ENCODE measurements at regions not wholly inside any gene's neighbourhood (a gene's known extent, or its start where the extent isn't known, plus 50 kb on each side); places are given as distances from the start of the nearest gene placed in this dataset.

DNA sequence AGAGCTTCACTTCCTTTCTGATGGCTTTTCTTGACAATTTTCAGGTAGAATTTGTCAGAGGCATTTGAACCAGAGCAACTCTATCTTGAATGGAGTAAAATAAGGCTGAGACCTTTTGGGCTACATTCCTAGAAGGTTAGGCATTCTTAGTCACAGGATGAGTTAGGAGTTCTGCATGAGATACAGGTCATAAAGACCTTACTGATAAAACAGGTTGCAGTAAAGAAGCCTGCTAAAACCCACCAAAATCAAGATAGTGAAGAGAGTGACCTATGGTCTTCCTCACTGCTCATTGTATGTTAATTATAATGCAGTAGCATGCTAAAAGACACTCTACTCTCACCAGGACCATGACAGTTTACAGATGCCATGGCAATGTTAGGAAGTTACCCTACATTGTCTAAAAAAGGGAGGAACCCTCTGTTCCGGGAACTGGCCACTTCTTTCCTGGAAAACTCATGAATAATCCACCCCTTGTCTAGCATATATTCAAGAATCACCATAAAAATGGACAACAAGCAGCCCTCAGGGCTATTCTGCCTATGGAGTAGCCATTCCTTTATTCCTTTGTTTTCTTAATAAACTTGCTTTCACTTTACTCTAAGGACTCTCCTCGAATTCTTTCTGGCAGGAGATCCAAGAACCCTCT, 1519.7 kb upstream of the TENM4 start:
- H3K9me3 ChIP-seq (ENCODE audit: control insufficient read depth, insufficient read depth, low read length): no peaks in the 10 kb centered on the region
- no peaks in the 10 kb centered on the region; the same call in 1 of the 2 replicates for H3K9me2 ChIP-seq (replicated peaks; ENCODE audit: control insufficient read depth, low read length)
- H3K36me3 ChIP-seq (ENCODE audit: control insufficient read depth, low read length): no peaks in the 10 kb centered on the region
- TF ChIP-seq EZH2phosphoT487 (IDR thresholded peaks at IDR 0.05; ENCODE audit: borderline replicate concordance, low read length): no peak
- TF ChIP-seq, protein P1, sequence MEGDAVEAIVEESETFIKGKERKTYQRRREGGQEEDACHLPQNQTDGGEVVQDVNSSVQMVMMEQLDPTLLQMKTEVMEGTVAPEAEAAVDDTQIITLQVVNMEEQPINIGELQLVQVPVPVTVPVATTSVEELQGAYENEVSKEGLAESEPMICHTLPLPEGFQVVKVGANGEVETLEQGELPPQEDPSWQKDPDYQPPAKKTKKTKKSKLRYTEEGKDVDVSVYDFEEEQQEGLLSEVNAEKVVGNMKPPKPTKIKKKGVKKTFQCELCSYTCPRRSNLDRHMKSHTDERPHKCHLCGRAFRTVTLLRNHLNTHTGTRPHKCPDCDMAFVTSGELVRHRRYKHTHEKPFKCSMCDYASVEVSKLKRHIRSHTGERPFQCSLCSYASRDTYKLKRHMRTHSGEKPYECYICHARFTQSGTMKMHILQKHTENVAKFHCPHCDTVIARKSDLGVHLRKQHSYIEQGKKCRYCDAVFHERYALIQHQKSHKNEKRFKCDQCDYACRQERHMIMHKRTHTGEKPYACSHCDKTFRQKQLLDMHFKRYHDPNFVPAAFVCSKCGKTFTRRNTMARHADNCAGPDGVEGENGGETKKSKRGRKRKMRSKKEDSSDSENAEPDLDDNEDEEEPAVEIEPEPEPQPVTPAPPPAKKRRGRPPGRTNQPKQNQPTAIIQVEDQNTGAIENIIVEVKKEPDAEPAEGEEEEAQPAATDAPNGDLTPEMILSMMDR (IDR thresholded peaks at IDR 0.05; ENCODE audit: low read depth, low read length, poor library complexity, severe bottlenecking): no peak
- H3K79me2 ChIP-seq (ENCODE audit: control insufficient read depth, low read length): no peaks in the 10 kb centered on the region
- no peaks in the 10 kb centered on the region for H3K4me1 ChIP-seq (ENCODE audit: control insufficient read depth, low read length)
- no peak overlapping the region for H3K4me2 ChIP-seq (ENCODE audit: low read length)
- H3K4me3 ChIP-seq (ENCODE audit: low read length): no peak overlapping the region
- no peaks in the 10 kb centered on the region for H3F3A ChIP-seq (ENCODE audit: control insufficient read depth, insufficient read depth)
- H4K20me1 ChIP-seq (ENCODE audit: control insufficient read depth, insufficient read depth, low read depth, low read length): no peaks in the 10 kb centered on the region
- H3K27ac ChIP-seq (ENCODE audit: low read depth, low read length): no peak overlapping the region
- no peaks in the 10 kb centered on the region for H3K27me3 ChIP-seq (ENCODE audit: control insufficient read depth, low read length)

- Histone ChIP-seq H3K36me3 (ENCODE audit: control insufficient read depth, low read length) (no peaks in the 10 kb centered on the region), H3K4me3 (ENCODE audit: low read length) (no peak overlapping the region), H4K20me1 (ENCODE audit: control insufficient read depth, insufficient read depth, low read depth, low read length) (no peaks in the 10 kb centered on the region), H3K79me2 (ENCODE audit: control insufficient read depth, low read length) (no peaks in the 10 kb centered on the region), H3K4me1 (ENCODE audit: control insufficient read depth, low read length) (no peaks in the 10 kb centered on the region), H3K9me2 (replicated peaks; ENCODE audit: control insufficient read depth, low read length) (no peaks in the 10 kb centered on the region; the same call in 1 of the 2 replicates), H3K27me3 (ENCODE audit: control insufficient read depth, low read length) (no peaks in the 10 kb centered on the region), H3K9me3 (ENCODE audit: control insufficient read depth, insufficient read depth, low read length) (no peaks in the 10 kb centered on the region), H3K27ac (ENCODE audit: low read depth, low read length) (no peak overlapping the region), H3K4me2 (ENCODE audit: low read length) (no peak overlapping the region), H3F3A (ENCODE audit: control insufficient read depth, insufficient read depth) (no peaks in the 10 kb centered on the region)
- TF ChIP-seq, protein P1 (IDR thresholded peaks at IDR 0.05; ENCODE audit: low read depth, low read length, poor library complexity, severe bottlenecking): no peak
- no peak for TF ChIP-seq EZH2phosphoT487 (IDR thresholded peaks at IDR 0.05; ENCODE audit: borderline replicate concordance, low read length)
Measured at GRCh38 chr11:80959751-80960150, 1518.9 kb upstream of the TENM4 start.

DNA sequence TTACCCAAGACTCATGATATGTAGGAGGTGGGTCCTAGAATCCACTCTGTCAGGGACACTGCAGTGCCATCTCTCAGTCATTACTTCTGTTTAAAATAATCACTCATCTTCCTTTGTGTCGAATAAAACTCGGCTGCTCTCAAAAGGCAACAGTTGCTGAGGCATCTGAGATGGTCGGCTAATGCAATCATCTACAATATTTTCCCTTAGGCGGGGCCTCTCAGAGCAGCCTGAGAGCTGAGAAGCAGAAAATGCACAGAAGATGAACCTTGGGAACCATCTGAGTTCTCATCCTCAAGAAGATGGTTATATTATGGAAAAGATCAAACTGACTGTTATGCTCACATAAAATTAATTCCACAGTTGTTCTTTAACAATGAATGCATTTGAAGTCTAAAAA, 1518.2 kb upstream of the TENM4 start:
- Histone ChIP-seq H4K20me1 (ENCODE audit: control insufficient read depth, insufficient read depth, low read depth, low read length) (no peaks in the 10 kb centered on the region), H3K4me3 (ENCODE audit: low read length) (no peak overlapping the region), H3K36me3 (ENCODE audit: control insufficient read depth, low read length) (no peaks in the 10 kb centered on the region), H3K4me1 (ENCODE audit: control insufficient read depth, low read length) (no peaks in the 10 kb centered on the region), H3K27ac (ENCODE audit: low read depth, low read length) (no peak overlapping the region), H3K4me2 (ENCODE audit: low read length) (no peak overlapping the region), H3K9me3 (ENCODE audit: control insufficient read depth, insufficient read depth, low read length) (no peaks in the 10 kb centered on the region), H3K79me2 (ENCODE audit: control insufficient read depth, low read length) (no peaks in the 10 kb centered on the region), H3F3A (ENCODE audit: control insufficient read depth, insufficient read depth) (no peaks in the 10 kb centered on the region), H3K9me2 (replicated peaks; ENCODE audit: control insufficient read depth, low read length) (no peaks in the 10 kb centered on the region; the same call in 1 of the 2 replicates), H3K27me3 (ENCODE audit: control insufficient read depth, low read length) (no peaks in the 10 kb centered on the region)
- TF ChIP-seq EZH2phosphoT487 (IDR thresholded peaks at IDR 0.05; ENCODE audit: borderline replicate concordance, low read length): no peak
- TF ChIP-seq, protein P1 (IDR thresholded peaks at IDR 0.05; ENCODE audit: low read depth, low read length, poor library complexity, severe bottlenecking): no peak
